Anterior cingulate cortex (tissue), 58 donors: ENCODE measurements at regions not wholly inside any gene's neighbourhood (a gene's known extent, or its start where the extent isn't known, plus 50 kb on each side); places are given as distances from the start of the nearest gene placed in this dataset.

ENCODE experiments used
- DNase-seq, 58 donors: peaks; one replicate each; lab custom pipeline; 2025; lab: John Stamatoyannopoulos, UW

GRCh38 chr17:52660692-52661091 lies 502.2 kb upstream of the CA10 start:
- no peak for DNase-seq

GRCh38 chr17:52653014-52653413 lies 494.5 kb upstream of the CA10 start:
- DNase-seq, result no peak

GRCh38 chr17:52648995-52649394 lies 490.5 kb upstream of the CA10 start:
- DNase-seq, result no peak

- DNase-seq, result no peak
Measured at GRCh38 chr17:52647411-52647810, 488.9 kb upstream of the CA10 start.

GRCh38 chr17:52636443-52636842 lies 477.9 kb upstream of the CA10 start:
- no peak for DNase-seq

- no peak for DNase-seq
Measured at GRCh38 chr17:52606590-52606989, 448.1 kb upstream of the CA10 start.

- no peak for DNase-seq
Measured at GRCh38 chr17:52606098-52606497, 447.6 kb upstream of the CA10 start.

GRCh38 chr17:52604105-52604504 lies 445.6 kb upstream of the CA10 start:
- DNase-seq, result no peak

- DNase-seq, result peak in 5 of 58 donors; percentile 0 to 7 (median 1)
Measured at GRCh38 chr17:52597452-52598215, 439.1 kb upstream of the CA10 start.

- DNase-seq, result no peak
Measured at GRCh38 chr17:52594516-52594915, 436.0 kb upstream of the CA10 start.

GRCh38 chr17:52546990-52547389 lies 388.5 kb upstream of the CA10 start:
- DNase-seq, result no peak

- no peak for DNase-seq
Measured at GRCh38 chr17:52546493-52546892, 388.0 kb upstream of the CA10 start.

GRCh38 chr17:52537421-52537820 lies 378.9 kb upstream of the CA10 start:
- no peak for DNase-seq

GRCh38 chr17:52536489-52536888 lies 378.0 kb upstream of the CA10 start:
- DNase-seq, result no peak

GRCh38 chr17:52532373-52532772 lies 373.9 kb upstream of the CA10 start:
- no peak for DNase-seq

- no peak for DNase-seq
Measured at GRCh38 chr17:52524096-52524637, 365.7 kb upstream of the CA10 start.

GRCh38 chr17:52517176-52517575 lies 358.7 kb upstream of the CA10 start:
- no peak for DNase-seq

GRCh38 chr17:52515927-52516326 lies 357.4 kb upstream of the CA10 start:
- DNase-seq, result no peak

GRCh38 chr17:52505601-52506000 lies 347.1 kb upstream of the CA10 start:
- no peak for DNase-seq

- DNase-seq, result no peak
Measured at GRCh38 chr17:52504081-52504480, 345.6 kb upstream of the CA10 start.

GRCh38 chr17:52495646-52496045 lies 337.1 kb upstream of the CA10 start:
- no peak for DNase-seq

GRCh38 chr17:52482271-52482670 lies 323.8 kb upstream of the CA10 start:
- no peak for DNase-seq
